Left hindlimb (tissue), 1 donor: ENCODE measurements at regions not wholly inside any gene's neighbourhood (a gene's known extent, or its start where the extent isn't known, plus 50 kb on each side); places are given as distances from the start of the nearest gene placed in this dataset.
"Not testable (repeated sequence)": the region's sequence is repeated elsewhere in the genome, so short reads cannot be mapped to it uniquely, and the experiment has no call there.

Experiments
- DNase-seq: peaks from one replicate; pipeline ENCODE4 v3.0.0-alpha.2; 2018

GRCh38 chr7:12890586-12890985, 203.2 kb downstream of the ARL4A start:
- no peak for DNase-seq

DNA sequence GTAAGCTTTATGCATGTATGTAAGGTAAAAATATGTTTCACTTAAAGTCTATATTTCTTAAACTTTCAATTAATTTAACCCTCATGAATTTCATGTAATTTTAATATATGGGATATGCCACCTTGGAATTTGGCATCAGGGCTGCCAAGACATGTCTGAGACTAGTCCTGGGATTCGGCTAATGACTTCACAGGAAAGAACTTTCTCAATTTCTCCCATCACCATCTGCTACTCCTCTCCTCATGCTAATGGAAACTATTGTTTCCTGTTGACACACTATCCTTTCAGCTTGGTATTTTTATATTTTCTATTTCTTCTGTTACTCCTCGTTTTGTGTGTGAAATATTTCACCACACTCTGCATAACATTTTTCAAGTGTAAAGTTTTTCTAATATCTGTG, 205.9 kb downstream of the ARL4A start:
- DNase-seq: no peak

GRCh38 chr7:12895296-12895695, 207.9 kb downstream of the ARL4A start:
- no peak for DNase-seq

DNA sequence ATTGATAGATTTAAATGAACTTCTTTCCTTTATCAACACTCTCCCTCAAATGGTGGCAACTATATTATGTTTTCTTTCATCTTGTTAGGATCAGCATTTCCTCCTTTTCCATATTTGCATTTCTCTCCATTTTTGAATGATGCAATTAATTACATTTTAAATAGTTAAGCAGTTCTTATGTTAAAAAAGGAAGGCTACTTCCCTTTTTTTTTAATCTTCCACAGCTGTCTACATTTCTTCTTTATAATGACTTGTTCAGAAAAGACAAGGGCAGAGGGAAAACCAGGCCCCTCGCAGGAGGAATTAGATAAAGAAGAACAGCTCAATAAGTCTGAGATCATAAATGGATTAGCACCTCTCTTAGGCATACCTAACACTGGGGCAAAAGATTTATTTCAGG, 208.9 kb downstream of the ARL4A start:
- DNase-seq: no peak

GRCh38 chr7:12898004-12898403, 210.6 kb downstream of the ARL4A start:
- DNase-seq: no peak

DNA sequence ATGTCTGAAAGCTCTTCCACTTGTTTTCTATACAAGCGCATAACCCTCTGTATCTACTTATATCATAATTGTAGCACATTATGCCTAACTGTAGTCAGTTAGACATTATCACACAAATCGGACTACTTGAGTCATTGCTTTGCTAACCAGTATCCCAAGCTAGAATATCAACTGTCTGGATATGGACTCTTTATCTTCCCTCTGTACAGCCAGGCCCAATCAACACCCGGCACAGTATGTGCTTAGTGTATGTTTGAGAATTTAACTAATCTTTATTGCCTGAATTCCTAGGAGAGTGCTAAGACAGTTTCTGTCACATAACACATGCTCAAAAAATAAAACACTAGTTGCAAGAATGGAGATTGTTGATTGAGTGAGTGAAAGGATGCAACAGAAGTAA, 211.2 kb downstream of the ARL4A start:
- no peak for DNase-seq

DNA sequence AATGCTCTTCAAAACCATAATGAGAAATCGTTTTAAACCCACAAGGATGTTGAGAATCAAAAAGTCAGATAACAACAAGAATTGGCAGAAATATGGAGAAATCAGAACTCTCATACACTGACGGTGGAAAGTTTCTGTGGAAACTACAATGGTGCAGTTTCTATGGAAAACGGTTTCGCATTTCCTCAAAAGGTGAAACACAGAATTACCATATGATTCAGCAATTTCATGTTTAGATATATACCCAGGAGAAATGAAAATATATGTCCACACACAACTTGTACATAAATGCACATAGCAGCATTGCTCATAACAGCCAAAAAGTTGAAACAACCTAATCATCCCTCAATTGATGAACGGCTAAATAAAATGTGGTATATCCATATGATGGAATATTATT, 218.2 kb downstream of the ARL4A start:
- no peak for DNase-seq

GRCh38 chr7:12907774-12908173, 220.3 kb downstream of the ARL4A start:
- no peak for DNase-seq

DNA sequence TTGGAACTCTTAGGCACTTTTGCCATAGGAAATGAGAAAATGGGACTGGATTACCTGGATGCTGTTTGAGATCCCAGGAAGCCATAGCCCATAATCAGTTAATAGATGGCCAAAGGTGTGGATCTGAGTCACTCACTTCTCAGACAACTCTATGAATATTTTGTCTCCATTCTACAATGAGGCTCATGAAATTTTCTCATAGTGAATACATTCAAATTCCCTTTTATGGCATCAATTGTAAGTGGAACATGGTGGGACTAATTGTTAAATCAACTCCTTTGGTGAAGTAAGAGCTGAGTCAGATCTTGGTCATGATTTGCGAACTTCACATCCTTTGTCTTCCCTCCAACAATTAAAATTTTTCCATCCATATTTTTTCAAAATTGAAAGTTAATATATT, 222.1 kb downstream of the ARL4A start:
- DNase-seq: no peak

GRCh38 chr7:12911053-12911452, 223.6 kb downstream of the ARL4A start:
- no peak for DNase-seq

- DNase-seq: no peak
Measured at GRCh38 chr7:12913002-12913401, 225.6 kb downstream of the ARL4A start.

GRCh38 chr7:12917801-12918200, 230.4 kb downstream of the ARL4A start:
- DNase-seq: no peak

GRCh38 chr7:12921751-12922345, 234.4 kb downstream of the ARL4A start:
- DNase-seq: no peak

DNA sequence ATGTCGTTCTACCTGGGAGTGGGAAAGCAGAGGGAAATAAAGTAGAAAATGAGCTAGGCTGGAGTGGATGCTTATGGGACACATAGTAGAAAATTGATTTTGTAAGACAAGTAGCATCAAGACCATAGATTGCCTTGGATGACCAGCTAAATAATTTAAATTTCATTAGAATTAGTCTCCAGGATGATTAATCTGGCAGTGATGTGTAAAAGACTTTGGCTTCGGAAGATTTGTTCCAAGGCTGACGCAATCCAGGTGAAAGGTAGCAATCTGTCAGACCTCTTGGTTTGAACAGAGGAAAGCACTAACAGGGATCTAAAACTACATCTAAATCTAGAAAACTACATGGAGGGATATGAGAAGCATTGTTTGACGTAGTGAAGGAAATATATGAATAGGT, 236.5 kb downstream of the ARL4A start:
- no peak for DNase-seq

DNA sequence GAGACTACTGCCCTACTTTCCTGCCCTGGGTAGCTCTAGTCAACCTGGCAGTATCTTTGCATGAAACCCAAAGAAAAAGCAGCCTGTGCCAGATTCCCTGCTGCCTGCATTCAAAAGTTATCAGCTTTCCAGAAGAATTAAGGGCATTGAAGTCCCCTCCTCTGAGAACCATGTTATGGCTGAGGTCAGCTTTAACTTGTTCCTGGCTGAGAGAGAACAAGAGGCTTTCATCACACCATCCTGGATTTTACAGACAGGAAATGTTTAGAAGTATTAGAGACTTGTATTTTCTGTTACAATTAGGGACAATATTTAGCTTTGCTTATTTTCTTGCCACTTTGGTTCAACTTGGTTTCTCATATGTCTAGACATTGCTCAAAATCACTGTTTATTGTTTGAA, 238.8 kb downstream of the ARL4A start:
- no peak for DNase-seq

- DNase-seq: no peak
Measured at GRCh38 chr7:12927635-12928434, 240.4 kb downstream of the ARL4A start.

DNA sequence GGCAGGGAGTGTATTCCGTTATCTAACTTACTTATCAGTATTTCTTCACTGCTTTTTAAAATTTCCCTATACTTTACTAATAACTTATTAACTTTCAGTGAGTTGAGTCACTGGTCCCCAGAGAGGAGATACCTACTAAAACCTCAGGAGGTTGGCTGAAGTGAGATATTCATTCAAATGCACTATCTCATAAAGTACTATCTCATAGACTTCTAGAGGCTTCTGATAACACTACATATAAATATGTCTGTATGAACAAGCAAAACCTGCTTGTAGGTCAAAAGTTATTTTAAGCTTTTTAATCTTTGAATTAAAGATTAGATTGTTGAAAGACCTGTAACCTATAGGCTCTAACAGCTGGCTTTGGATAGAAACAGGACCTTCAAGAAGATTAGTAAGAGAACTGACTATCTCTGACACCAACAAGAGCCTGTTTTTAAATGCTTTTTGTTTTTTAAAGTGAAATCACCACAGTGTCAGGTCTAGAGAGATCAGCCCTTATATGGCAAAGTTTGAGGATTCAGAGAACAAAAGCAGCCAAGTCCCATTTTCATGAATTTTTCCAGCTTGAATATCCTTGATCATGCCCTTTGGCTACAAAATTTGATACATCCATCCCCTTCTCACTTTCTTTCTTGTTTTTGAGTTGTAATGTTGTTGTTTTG, 242.2 kb downstream of the ARL4A start:
- DNase-seq: no peak

- no peak for DNase-seq
Measured at GRCh38 chr7:12930534-12930933, 243.1 kb downstream of the ARL4A start.

DNA sequence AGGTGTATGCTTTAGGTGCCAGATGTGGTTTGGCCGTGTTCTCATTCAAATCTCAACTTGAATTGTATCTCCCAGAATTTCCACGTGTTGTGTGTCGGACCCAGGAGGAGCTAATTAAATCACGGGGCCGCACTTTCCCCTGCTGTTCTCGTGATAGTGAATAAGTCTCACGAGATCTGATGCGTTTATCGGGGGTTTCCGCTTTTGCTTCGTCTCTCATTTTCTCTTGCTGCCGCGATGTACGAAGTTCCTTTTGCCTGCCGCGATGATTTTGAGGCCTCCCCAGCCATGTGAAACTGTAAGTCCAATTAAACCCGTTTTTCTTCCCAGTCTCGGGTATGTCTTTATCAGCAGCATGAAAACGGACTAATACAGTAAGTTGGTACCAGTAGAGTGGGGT, 244.0 kb downstream of the ARL4A start:
- not testable (repeated sequence) for DNase-seq

DNA sequence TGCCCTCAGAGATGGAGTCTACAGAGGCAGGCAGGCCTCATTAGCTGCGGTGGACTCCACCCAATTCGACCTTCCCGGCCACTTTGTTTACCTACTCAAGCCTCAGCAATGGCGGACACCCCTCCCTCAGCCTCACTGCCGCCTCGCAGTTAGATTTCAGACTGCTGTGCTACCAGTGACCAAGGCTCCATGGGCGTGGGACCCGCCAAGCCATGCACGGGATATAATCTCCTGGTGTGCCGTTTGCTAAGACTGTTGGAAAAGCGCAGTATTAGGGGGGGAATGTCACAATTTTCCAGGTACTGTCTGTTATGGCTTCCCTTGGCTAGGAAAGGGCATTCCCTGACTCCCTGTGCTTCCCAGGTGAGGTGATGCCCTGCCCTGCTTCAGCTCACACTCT, 252.3 kb downstream of the ARL4A start:
- DNase-seq: no peak

GRCh38 chr7:12941512-12941911, 254.1 kb downstream of the ARL4A start:
- DNase-seq: no peak

- no peak for DNase-seq
Measured at GRCh38 chr7:12942609-12943008, 255.2 kb downstream of the ARL4A start.

GRCh38 chr7:12943781-12944180, 256.3 kb downstream of the ARL4A start:
- no peak for DNase-seq

GRCh38 chr7:12945901-12946300, 258.5 kb downstream of the ARL4A start:
- DNase-seq: no peak
